ENCODE measurements at regions not wholly inside any gene's neighbourhood (a gene's known extent, or its start where the extent isn't known, plus 50 kb on each side); places are given as distances from the start of the nearest gene placed in this dataset.

GRCh38 chr3:113142476-113142875 is 68.9 kb upstream of the BOC start:
- Histone ChIP-seq H3K27ac (ENCODE audit: low read length) (no peak overlapping the region), H3K27me3 (ENCODE audit: control insufficient read depth, insufficient read depth, low read length) (no peaks in the 10 kb centered on the region), H3K9ac (ENCODE audit: low read length) (no peak overlapping the region), H3K36me3 (ENCODE audit: control insufficient read depth, low read depth, low read length) (no peaks in the 10 kb centered on the region), H3K9me3 (ENCODE audit: control insufficient read depth, low read depth, low read length) (no peaks in the 10 kb centered on the region), H3K4me3 (ENCODE audit: low read length) (no peak overlapping the region), H3K4me1 (ENCODE audit: control insufficient read depth, low read depth, low read length) (peaks cover 12% of the 10 kb centered on the region)

- Histone ChIP-seq H3K27me3 (ENCODE audit: control insufficient read depth, insufficient read depth, low read length) (no peaks in the 10 kb centered on the region), H3K4me3 (ENCODE audit: low read length) (no peak overlapping the region), H3K27ac (ENCODE audit: low read length) (no peak overlapping the region), H3K9me3 (ENCODE audit: control insufficient read depth, low read depth, low read length) (no peaks in the 10 kb centered on the region), H3K4me1 (ENCODE audit: control insufficient read depth, low read depth, low read length) (peaks cover 12% of the 10 kb centered on the region), H3K36me3 (ENCODE audit: control insufficient read depth, low read depth, low read length) (no peaks in the 10 kb centered on the region), H3K9ac (ENCODE audit: low read length) (no peak overlapping the region)
Observed at GRCh38 chr3:113143353-113143752, 68.0 kb upstream of the BOC start.

GRCh38 chr3:113147681-113148261 is 63.6 kb upstream of the BOC start:
- H3K27me3 ChIP-seq (ENCODE audit: control insufficient read depth, insufficient read depth, low read length), result no peaks in the 10 kb centered on the region
- H3K9me3 ChIP-seq (ENCODE audit: control insufficient read depth, low read depth, low read length), result no peaks in the 10 kb centered on the region
- H3K9ac ChIP-seq (ENCODE audit: low read length), result no peak overlapping the region
- H3K4me3 ChIP-seq (ENCODE audit: low read length), result no peak overlapping the region
- H3K36me3 ChIP-seq (ENCODE audit: control insufficient read depth, low read depth, low read length), result no peaks in the 10 kb centered on the region
- peaks cover 31% of the 10 kb centered on the region for H3K4me1 ChIP-seq (ENCODE audit: control insufficient read depth, low read depth, low read length)
- H3K27ac ChIP-seq (ENCODE audit: low read length), result no peak overlapping the region

- no peaks in the 10 kb centered on the region for H3K9me3 ChIP-seq (ENCODE audit: control insufficient read depth, low read depth, low read length)
- H3K9ac ChIP-seq (ENCODE audit: low read length), result no peak overlapping the region
- H3K27ac ChIP-seq (ENCODE audit: low read length), result no peak overlapping the region
Observed at GRCh38 chr3:113148284-113148683, 63.1 kb upstream of the BOC start.

GRCh38 chr3:113150250-113150649 is 61.1 kb upstream of the BOC start:
- Histone ChIP-seq H3K27me3 (ENCODE audit: control insufficient read depth, insufficient read depth, low read length) (no peaks in the 10 kb centered on the region), H3K9ac (ENCODE audit: low read length) (no peak overlapping the region), H3K27ac (ENCODE audit: low read length) (no peak overlapping the region), H3K4me1 (ENCODE audit: control insufficient read depth, low read depth, low read length) (peaks cover 46% of the 10 kb centered on the region), H3K4me3 (ENCODE audit: low read length) (no peak overlapping the region), H3K9me3 (ENCODE audit: control insufficient read depth, low read depth, low read length) (no peaks in the 10 kb centered on the region), H3K36me3 (ENCODE audit: control insufficient read depth, low read depth, low read length) (no peaks in the 10 kb centered on the region)

More at GRCh38 chr3:113148284-113148683, 63.1 kb upstream of the BOC start:
- H3K4me1 ChIP-seq (ENCODE audit: control insufficient read depth, low read depth, low read length), result peaks cover 36% of the 10 kb centered on the region
- no peak overlapping the region for H3K4me3 ChIP-seq (ENCODE audit: low read length)
- H3K27me3 ChIP-seq (ENCODE audit: control insufficient read depth, insufficient read depth, low read length), result no peaks in the 10 kb centered on the region
- no peaks in the 10 kb centered on the region for H3K36me3 ChIP-seq (ENCODE audit: control insufficient read depth, low read depth, low read length)

- H3K27me3 ChIP-seq (ENCODE audit: control insufficient read depth, insufficient read depth, low read length), result no peaks in the 10 kb centered on the region
- H3K4me1 ChIP-seq (ENCODE audit: control insufficient read depth, low read depth, low read length), result peaks cover 34% of the 10 kb centered on the region
- H3K9me3 ChIP-seq (ENCODE audit: control insufficient read depth, low read depth, low read length), result no peaks in the 10 kb centered on the region
- H3K27ac ChIP-seq (ENCODE audit: low read length), result no peak overlapping the region
- no peaks in the 10 kb centered on the region for H3K36me3 ChIP-seq (ENCODE audit: control insufficient read depth, low read depth, low read length)
- H3K9ac ChIP-seq (ENCODE audit: low read length), result no peak overlapping the region
- H3K4me3 ChIP-seq (ENCODE audit: low read length), result no peak overlapping the region
Observed at GRCh38 chr3:113151461-113152031, 59.8 kb upstream of the BOC start.

GRCh38 chr3:113152849-113153248 is 58.5 kb upstream of the BOC start:
- H3K27me3 ChIP-seq (ENCODE audit: control insufficient read depth, insufficient read depth, low read length), result no peaks in the 10 kb centered on the region
- H3K36me3 ChIP-seq (ENCODE audit: control insufficient read depth, low read depth, low read length), result no peaks in the 10 kb centered on the region
- no peak overlapping the region for H3K9ac ChIP-seq (ENCODE audit: low read length)
- no peak overlapping the region for H3K27ac ChIP-seq (ENCODE audit: low read length)
- peaks cover 34% of the 10 kb centered on the region for H3K4me1 ChIP-seq (ENCODE audit: control insufficient read depth, low read depth, low read length)
- no peak overlapping the region for H3K4me3 ChIP-seq (ENCODE audit: low read length)
- H3K9me3 ChIP-seq (ENCODE audit: control insufficient read depth, low read depth, low read length), result no peaks in the 10 kb centered on the region

GRCh38 chr3:113153499-113154107 is 57.8 kb upstream of the BOC start:
- H3K27ac ChIP-seq (ENCODE audit: low read length), result no peak overlapping the region
- no peaks in the 10 kb centered on the region for H3K36me3 ChIP-seq (ENCODE audit: control insufficient read depth, low read depth, low read length)
- no peaks in the 10 kb centered on the region for H3K27me3 ChIP-seq (ENCODE audit: control insufficient read depth, insufficient read depth, low read length)
- peaks cover 34% of the 10 kb centered on the region for H3K4me1 ChIP-seq (ENCODE audit: control insufficient read depth, low read depth, low read length)
- H3K4me3 ChIP-seq (ENCODE audit: low read length), result no peak overlapping the region
- H3K9ac ChIP-seq (ENCODE audit: low read length), result no peak overlapping the region
- H3K9me3 ChIP-seq (ENCODE audit: control insufficient read depth, low read depth, low read length), result no peaks in the 10 kb centered on the region

- Histone ChIP-seq H3K27me3 (ENCODE audit: control insufficient read depth, insufficient read depth, low read length) (no peaks in the 10 kb centered on the region), H3K9me3 (ENCODE audit: control insufficient read depth, low read depth, low read length) (no peaks in the 10 kb centered on the region), H3K27ac (ENCODE audit: low read length) (no peak overlapping the region), H3K36me3 (ENCODE audit: control insufficient read depth, low read depth, low read length) (no peaks in the 10 kb centered on the region), H3K4me1 (ENCODE audit: control insufficient read depth, low read depth, low read length) (peaks cover 23% of the 10 kb centered on the region), H3K4me3 (ENCODE audit: low read length) (no peak overlapping the region), H3K9ac (ENCODE audit: low read length) (no peak overlapping the region)
Observed at GRCh38 chr3:113156816-113157333, 54.5 kb upstream of the BOC start.

- Histone ChIP-seq H3K27me3 (ENCODE audit: control insufficient read depth, insufficient read depth, low read length) (no peaks in the 10 kb centered on the region), H3K27ac (ENCODE audit: low read length) (no peak overlapping the region), H3K9me3 (ENCODE audit: control insufficient read depth, low read depth, low read length) (no peaks in the 10 kb centered on the region), H3K9ac (ENCODE audit: low read length) (no peak overlapping the region), H3K4me1 (ENCODE audit: control insufficient read depth, low read depth, low read length) (peaks cover 17% of the 10 kb centered on the region), H3K36me3 (ENCODE audit: control insufficient read depth, low read depth, low read length) (no peaks in the 10 kb centered on the region), H3K4me3 (ENCODE audit: low read length) (no peak overlapping the region)
Observed at GRCh38 chr3:113157408-113158030, 53.8 kb upstream of the BOC start.

GRCh38 chr3:113158171-113158570 is 53.2 kb upstream of the BOC start:
- no peaks in the 10 kb centered on the region for H3K9me3 ChIP-seq (ENCODE audit: control insufficient read depth, low read depth, low read length)
- H3K4me1 ChIP-seq (ENCODE audit: control insufficient read depth, low read depth, low read length), result peaks cover 11% of the 10 kb centered on the region
- H3K27ac ChIP-seq (ENCODE audit: low read length), result no peak overlapping the region
- H3K27me3 ChIP-seq (ENCODE audit: control insufficient read depth, insufficient read depth, low read length), result no peaks in the 10 kb centered on the region
- H3K36me3 ChIP-seq (ENCODE audit: control insufficient read depth, low read depth, low read length), result no peaks in the 10 kb centered on the region
- no peak overlapping the region for H3K9ac ChIP-seq (ENCODE audit: low read length)
- H3K4me3 ChIP-seq (ENCODE audit: low read length), result no peak overlapping the region
